Esophagus squamous epithelium (tissue), 5 donors: ENCODE measurements at regions not wholly inside any gene's neighbourhood (a gene's known extent, or its start where the extent isn't known, plus 50 kb on each side); places are given as distances from the start of the nearest gene placed in this dataset.
"Not testable (repeated sequence)": the region's sequence is repeated elsewhere in the genome, so short reads cannot be mapped to it uniquely, and the experiment has no call there.

Experiments
- DNase-seq: peaks from one replicate; lab custom pipeline; 2025; lab: John Stamatoyannopoulos, UW
- H3K27ac ChIP-seq, 4 donors: fragments of 200-600 bp; sonication (generic); one replicate each; pipeline ENCODE4 v1.5.1; 2016 to 2019; ENCODE audit warnings: mild to moderate bottlenecking in 1 of 4
- H3K27me3 ChIP-seq, 4 donors: fragments of 200-600 bp; sonication (generic); 1 replicate in 3 of 4; 2 replicates in 1 of 4; pipeline versions ENCODE4 v1.5.1 to v1.6.0; 2017 to 2021; ENCODE audit warnings: antibody characterized with exemption in 1 of 4
- H3K36me3 ChIP-seq, 3 donors: fragments of 200-600 bp; sonication (generic); one replicate each; pipeline ENCODE4 v1.5.1; 2016 to 2019
- H3K4me1 ChIP-seq, 3 donors: fragments of 200-600 bp; sonication (generic); one replicate each; pipeline ENCODE4 v1.5.1; 2017 to 2019
- H3K4me3 ChIP-seq, 4 donors: fragments of 200-600 bp; sonication (generic); 1 replicate in 3 of 4; 2 replicates in 1 of 4; pipeline ENCODE4 v1.5.1; 2016 to 2019; ENCODE audit warnings: mild to moderate bottlenecking in 2 of 4, moderate library complexity in 1 of 4
- H3K9me3 ChIP-seq, 3 donors: fragments of 200-600 bp; sonication (generic); one replicate each; pipeline ENCODE4 v1.5.1; 2016 to 2019
- POLR2A ChIP-seq, 4 donors: fragments of 450-650 bp; IDR thresholded peaks; one replicate each; pipeline ENCODE4 v1.6.1; 2017; ENCODE audit warnings: antibody characterized with exemption in 4 of 4, mild to moderate bottlenecking in 4 of 4, moderate library complexity in 3 of 4
- WGBS, 2 donors: methylation state at CpG; one replicate each; pipeline ENCODE4 v1.1.5; 2018; 5-methylcytosine and 5-hydroxymethylcytosine counted together
- intact Hi-C: fragments of 100-400 bp; cut with DNase I; formaldehyde crosslinking; loops from one replicate; pipeline ENCODE4 v1.15.0; 2022
- TF ChIP-seq, protein P1 (sequence below), 6 experiments: fragments of 450-650 bp in 4 of 6; fragments of 200-600 bp in 2 of 6; sonication (generic) in 2 of 6; IDR thresholded peaks; one replicate each; pipeline ENCODE4 v1.5.1; 2016 to 2019; ENCODE audit warnings: antibody characterized with exemption in 6 of 6, mild to moderate bottlenecking in 4 of 6, moderate library complexity in 4 of 6
- donor health status: DM: yes; HTN: yes; CAD: no.

DNA sequence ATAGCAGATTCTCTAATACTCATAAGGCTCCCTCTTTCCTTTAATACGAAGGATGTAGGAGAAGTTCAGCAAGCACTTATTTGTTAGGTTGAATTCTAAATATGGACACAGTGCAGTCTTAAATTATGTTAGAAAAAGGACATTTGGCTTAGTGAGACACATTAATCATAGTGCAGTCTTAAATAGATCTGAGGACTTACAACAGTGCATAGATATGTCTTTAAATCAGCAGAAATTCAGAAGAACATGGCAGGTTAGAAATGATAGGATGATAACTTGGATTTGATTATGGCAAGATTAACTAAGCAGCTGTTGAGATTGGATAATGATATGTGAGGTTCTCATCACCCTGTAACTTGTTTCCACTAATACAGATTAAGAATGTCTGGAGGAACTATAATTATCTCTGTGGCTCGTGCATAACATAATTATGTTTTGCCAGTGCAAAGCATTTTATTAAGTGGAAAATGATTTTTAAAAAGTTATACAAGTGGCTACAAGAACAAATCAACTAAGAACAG lies 485.9 kb downstream of the USP25 start:
- Histone ChIP-seq H3K4me1 (peaks cover 10 to 55% (median 12%) of the 10 kb centered on the region in 3 donors), H3K27ac (peak overlapping the region in 3 of 4 donors; percentile 28 to 52 (median 37)), H3K36me3 (no peaks in the 10 kb centered on the region), H3K27me3 (no peaks in the 10 kb centered on the region), H3K4me3 (no peak overlapping the region), H3K9me3 (no peaks in the 10 kb centered on the region)
- DNase-seq, result no peak
- TF ChIP-seq, protein P1, sequence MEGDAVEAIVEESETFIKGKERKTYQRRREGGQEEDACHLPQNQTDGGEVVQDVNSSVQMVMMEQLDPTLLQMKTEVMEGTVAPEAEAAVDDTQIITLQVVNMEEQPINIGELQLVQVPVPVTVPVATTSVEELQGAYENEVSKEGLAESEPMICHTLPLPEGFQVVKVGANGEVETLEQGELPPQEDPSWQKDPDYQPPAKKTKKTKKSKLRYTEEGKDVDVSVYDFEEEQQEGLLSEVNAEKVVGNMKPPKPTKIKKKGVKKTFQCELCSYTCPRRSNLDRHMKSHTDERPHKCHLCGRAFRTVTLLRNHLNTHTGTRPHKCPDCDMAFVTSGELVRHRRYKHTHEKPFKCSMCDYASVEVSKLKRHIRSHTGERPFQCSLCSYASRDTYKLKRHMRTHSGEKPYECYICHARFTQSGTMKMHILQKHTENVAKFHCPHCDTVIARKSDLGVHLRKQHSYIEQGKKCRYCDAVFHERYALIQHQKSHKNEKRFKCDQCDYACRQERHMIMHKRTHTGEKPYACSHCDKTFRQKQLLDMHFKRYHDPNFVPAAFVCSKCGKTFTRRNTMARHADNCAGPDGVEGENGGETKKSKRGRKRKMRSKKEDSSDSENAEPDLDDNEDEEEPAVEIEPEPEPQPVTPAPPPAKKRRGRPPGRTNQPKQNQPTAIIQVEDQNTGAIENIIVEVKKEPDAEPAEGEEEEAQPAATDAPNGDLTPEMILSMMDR (IDR thresholded peaks at IDR 0.05), result no peak
- no peak for TF ChIP-seq POLR2A (IDR thresholded peaks at IDR 0.05)
- 37 to 38% methylated on average over 2 of the region's 2 CpGs for WGBS, 2 donors
- intact Hi-C loops, result no loop called here

DNA sequence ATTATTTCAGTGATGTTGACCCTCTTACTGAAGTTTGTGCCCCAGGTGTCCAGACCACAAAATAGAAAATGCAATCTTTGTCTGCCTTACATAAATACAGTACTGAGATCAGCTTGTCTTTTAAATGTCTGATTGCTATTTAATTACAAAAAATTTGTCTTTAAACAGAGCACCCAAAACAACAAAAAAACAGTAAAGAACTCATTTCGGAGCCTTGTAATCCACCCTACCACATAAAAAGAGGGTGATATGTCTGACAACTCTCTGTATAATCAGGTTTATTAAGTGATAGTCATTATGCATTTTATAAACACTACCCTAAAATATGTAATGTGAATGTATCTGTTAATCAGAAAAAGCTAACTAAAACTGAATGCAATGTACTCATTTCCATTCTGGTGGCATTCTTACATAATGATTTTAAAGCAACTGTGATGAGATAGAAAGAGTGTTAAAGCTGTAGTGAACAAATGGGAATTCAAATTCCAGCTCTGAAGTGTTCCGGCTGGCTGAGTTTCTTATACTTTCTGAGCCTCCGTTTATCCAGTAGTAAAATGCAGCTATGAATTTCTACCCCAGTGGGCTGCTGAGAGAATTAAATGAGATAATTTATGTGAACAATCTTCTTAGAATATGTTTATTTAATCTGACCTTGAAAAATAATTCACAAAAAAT lies 486.6 kb downstream of the USP25 start:
- no peak overlapping the region for H3K4me3 ChIP-seq
- H3K36me3 ChIP-seq, result no peaks in the 10 kb centered on the region
- intact Hi-C loops, result no loop called here
- peak overlapping the region in 3 of 4 donors; percentile 10 to 52 (median 28) for H3K27ac ChIP-seq
- TF ChIP-seq, protein P1 (IDR thresholded peaks at IDR 0.05), result no peak
- no peak for TF ChIP-seq POLR2A (IDR thresholded peaks at IDR 0.05)
- H3K9me3 ChIP-seq, result no peaks in the 10 kb centered on the region
- WGBS, 2 donors, result 53 to 63% methylated on average over 3 of the region's 3 CpGs
- peaks cover 8 to 48% (median 8%) of the 10 kb centered on the region in 3 donors for H3K4me1 ChIP-seq
- H3K27me3 ChIP-seq, result no peaks in the 10 kb centered on the region
- no peak for DNase-seq

DNA sequence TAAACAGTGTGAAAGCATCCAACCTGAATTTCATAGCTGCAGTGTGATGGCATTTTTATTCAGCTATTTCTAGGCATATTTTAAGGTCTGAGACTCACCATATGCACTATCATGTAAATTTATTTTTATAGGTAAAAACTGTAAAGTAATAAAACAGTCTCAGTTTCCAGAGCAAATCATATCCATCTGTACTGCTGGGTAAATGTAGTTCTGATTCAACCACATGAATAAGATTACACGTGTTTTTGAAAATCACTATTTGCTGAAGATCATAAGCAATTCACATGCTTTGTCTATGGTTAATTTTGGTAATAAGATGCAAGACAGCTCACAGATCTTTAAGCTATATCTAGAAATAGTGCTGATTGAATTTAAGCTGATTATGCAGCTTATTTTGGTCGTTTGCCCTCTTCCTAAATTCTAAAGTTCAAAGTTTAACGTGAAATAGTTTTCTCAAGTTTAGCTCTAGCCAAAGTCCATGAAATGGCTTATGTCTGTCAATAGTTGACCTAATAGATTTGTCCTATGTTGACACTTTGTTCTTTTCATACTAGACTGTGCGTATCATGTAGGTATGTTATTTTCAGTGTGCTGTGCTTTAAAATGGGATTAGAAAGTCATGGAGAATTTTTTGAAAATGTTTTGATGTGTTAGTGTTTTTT lies 489.0 kb downstream of the USP25 start:
- intact Hi-C loops, result no loop called here
- peaks cover 0 to 26% (median 0%) of the 10 kb centered on the region in 3 donors for H3K4me1 ChIP-seq
- no peaks in the 10 kb centered on the region for H3K36me3 ChIP-seq
- H3K9me3 ChIP-seq, result no peaks in the 10 kb centered on the region
- TF ChIP-seq POLR2A (IDR thresholded peaks at IDR 0.05), result no peak
- TF ChIP-seq, protein P1 (IDR thresholded peaks at IDR 0.05), result no peak
- DNase-seq, result no peak
- H3K27me3 ChIP-seq, result no peaks in the 10 kb centered on the region
- H3K4me3 ChIP-seq, result no peak overlapping the region
- no peak overlapping the region for H3K27ac ChIP-seq
- 85 to 90% methylated on average over 4 of the region's 4 CpGs for WGBS, 2 donors

DNA sequence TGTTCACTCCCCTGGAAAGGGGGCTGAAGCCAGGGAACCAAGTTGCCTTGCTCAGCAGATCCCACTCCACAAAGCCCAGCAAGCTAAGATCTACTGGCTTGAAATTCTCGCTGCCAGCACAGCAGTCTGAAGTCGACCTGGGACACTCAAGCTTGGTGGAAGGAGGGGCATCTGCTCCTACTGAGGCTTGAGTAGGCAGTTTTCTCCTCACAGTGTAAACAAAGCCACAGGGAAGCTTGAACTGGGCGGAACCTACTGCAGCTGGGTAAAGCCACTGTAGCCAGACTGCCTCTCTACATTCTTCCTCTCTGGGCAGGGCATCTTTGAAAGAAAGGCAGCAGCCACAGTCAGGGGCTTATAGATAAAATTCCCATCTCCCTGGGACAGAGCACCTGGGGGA lies 495.0 kb downstream of the USP25 start:
- H3K4me1 ChIP-seq, H3K27ac ChIP-seq, DNase-seq, H3K4me3 ChIP-seq, intact Hi-C loops, H3K27me3 ChIP-seq, H3K9me3 ChIP-seq: not testable (repeated sequence)
- 80% methylated on average over 1 of the region's 3 CpGs; no CpG with 5 or more reads in 1 of the 2 donors for WGBS, 2 donors
- H3K36me3 ChIP-seq, result peaks cover 0 to 15% (median 0%) of the 10 kb centered on the region in 3 donors

DNA sequence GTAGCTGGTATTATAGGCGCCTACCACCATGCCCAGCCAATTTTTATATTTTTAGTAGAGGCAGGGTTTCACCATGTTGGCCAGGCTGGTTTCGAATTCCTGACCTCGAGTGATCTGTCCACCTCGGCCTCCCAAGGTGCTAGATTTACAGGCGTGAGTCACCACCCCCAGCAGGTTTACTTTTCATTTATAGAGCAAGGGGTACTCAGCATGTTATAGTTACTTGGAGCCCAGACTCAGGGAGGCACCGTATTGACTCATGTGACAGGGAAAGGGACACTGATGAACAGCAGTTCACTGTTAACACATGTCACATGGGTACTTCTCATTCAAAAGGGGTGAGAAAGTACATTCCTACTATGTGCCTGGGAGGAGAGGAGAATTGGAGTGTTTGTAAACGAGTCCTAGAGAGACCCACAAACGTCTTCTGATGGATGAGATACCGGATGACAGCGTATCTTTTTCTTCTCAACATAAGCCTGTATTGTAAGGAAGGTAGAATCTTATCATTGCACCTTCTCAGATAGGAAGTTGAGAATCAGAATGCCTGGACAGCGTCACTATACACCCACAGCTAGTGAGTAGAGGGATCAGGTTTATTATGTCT lies 510.0 kb downstream of the USP25 start:
- Histone ChIP-seq H3K4me1 (no peaks in the 10 kb centered on the region), H3K4me3 (no peak overlapping the region), H3K27me3 (no peaks in the 10 kb centered on the region), H3K9me3 (no peaks in the 10 kb centered on the region), H3K36me3 (no peaks in the 10 kb centered on the region), H3K27ac (no peak overlapping the region)
- no peak for TF ChIP-seq POLR2A (IDR thresholded peaks at IDR 0.05)
- TF ChIP-seq, protein P1 (IDR thresholded peaks at IDR 0.05), result no peak
- WGBS, 2 donors, result 82 to 87% methylated on average over 6 to 8 of the region's 11 CpGs
- intact Hi-C loops, result no loop called here
- no peak for DNase-seq
